Spleen (tissue), 7 donors: ENCODE measurements at regions not wholly inside any gene's neighbourhood (a gene's known extent, or its start where the extent isn't known, plus 50 kb on each side); places are given as distances from the start of the nearest gene placed in this dataset.

Source experiments
- CTCF ChIP-seq, 11 experiments: fragments of 200-600 bp in 7 of 11; fragments of 450-650 bp in 4 of 11; sonication (generic) in 4 of 11; IDR thresholded peaks in 8 of 11; conservative IDR thresholded peaks in 3 of 11; 1 replicate in 7 of 11; 2 replicates in 4 of 11; pipeline versions ENCODE4 v1.4.0 to v1.8.0; 2016 to 2021; ENCODE audit warnings: antibody characterized with exemption in 11 of 11, inconsistent platforms in 4 of 11, mild to moderate bottlenecking in 1 of 11
- POLR2AphosphoS5 ChIP-seq, 3 donors: sonication (generic); formaldehyde crosslinking; IDR thresholded peaks; one replicate each; pipeline ENCODE4 v1.5.1; 2017; ENCODE audit warnings: antibody characterized with exemption in 3 of 3
- donor health status: DM: no; HTN: no; CAD: no; lungs with moderate emphysema.
- donor health status: DM: no; HTN: no; CAD: no.
- donor health status: DM: no; HTN: no; CAD: no.

GRCh38 chr9:99511723-99512122, 289.6 kb downstream of the SEC61B start:
- TF ChIP-seq POLR2AphosphoS5 (IDR thresholded peaks at IDR 0.05) = no peak
- TF ChIP-seq CTCF (IDR thresholded peaks at IDR 0.05 in 8 of 11, conservative IDR thresholded peaks at IDR 0.05 in 3 of 11) = no peak
